ENCODE measurements at regions not wholly inside any gene's neighbourhood (a gene's known extent, or its start where the extent isn't known, plus 50 kb on each side); places are given as distances from the start of the nearest gene placed in this dataset.
A peak's percentile ranks its signal among the peaks of the same experiment; 100 is the strongest.
"Not testable (repeated sequence)": the region's sequence is repeated elsewhere in the genome, so short reads cannot be mapped to it uniquely, and the experiment has no call there.

GRCh38 chr17:47066841-47067682 is 88.0 kb upstream of the RPRML start:
- Mint-ChIP-seq H3K27ac (ENCODE audit: unreplicated experiment) (peak overlapping the region; percentile 92), H3K4me3 (ENCODE audit: unreplicated experiment) (peak overlapping the region; percentile 91), H3K9me3 (ENCODE audit: unreplicated experiment) (peaks cover 4% of the 10 kb centered on the region), H3K4me1 (ENCODE audit: unreplicated experiment) (peaks cover 18% of the 10 kb centered on the region), H3K27me3 (ENCODE audit: unreplicated experiment) (no peaks in the 10 kb centered on the region), H3K36me3 (ENCODE audit: unreplicated experiment) (peaks cover 4% of the 10 kb centered on the region)
- peak; percentile 87 for DNase-seq (ENCODE audit: extremely low spot score, unreplicated experiment)
- TF ChIP-seq CTCF (IDR thresholded peaks at IDR 0.05): peak; percentile 20

GRCh38 chr17:47066095-47066494 is 87.0 kb upstream of the RPRML start:
- peaks cover 16% of the 10 kb centered on the region for H3K4me1 Mint-ChIP-seq (ENCODE audit: unreplicated experiment)
- no peak for DNase-seq (ENCODE audit: extremely low spot score, unreplicated experiment)
- H3K36me3 Mint-ChIP-seq (ENCODE audit: unreplicated experiment): peaks cover 4% of the 10 kb centered on the region
- TF ChIP-seq CTCF (IDR thresholded peaks at IDR 0.05): no peak
- peak overlapping the region; percentile 92 for H3K27ac Mint-ChIP-seq (ENCODE audit: unreplicated experiment)
- peak overlapping the region; percentile 91 for H3K4me3 Mint-ChIP-seq (ENCODE audit: unreplicated experiment)
- H3K9me3 Mint-ChIP-seq (ENCODE audit: unreplicated experiment): peaks cover 4% of the 10 kb centered on the region
- H3K27me3 Mint-ChIP-seq (ENCODE audit: unreplicated experiment): no peaks in the 10 kb centered on the region

- Mint-ChIP-seq H3K9me3 (ENCODE audit: unreplicated experiment) (peaks cover 4% of the 10 kb centered on the region), H3K27me3 (ENCODE audit: unreplicated experiment) (no peaks in the 10 kb centered on the region), H3K36me3 (ENCODE audit: unreplicated experiment) (peaks cover 4% of the 10 kb centered on the region), H3K4me1 (ENCODE audit: unreplicated experiment) (peaks cover 16% of the 10 kb centered on the region), H3K4me3 (ENCODE audit: unreplicated experiment) (no peak overlapping the region), H3K27ac (ENCODE audit: unreplicated experiment) (no peak overlapping the region)
- DNase-seq (ENCODE audit: extremely low spot score, unreplicated experiment): no peak
- TF ChIP-seq CTCF (IDR thresholded peaks at IDR 0.05): no peak
Measured at GRCh38 chr17:47064684-47065083, 85.6 kb upstream of the RPRML start.

GRCh38 chr17:47063475-47063874 is 84.4 kb upstream of the RPRML start:
- H3K4me1 Mint-ChIP-seq (ENCODE audit: unreplicated experiment): peaks cover 16% of the 10 kb centered on the region
- no peak for DNase-seq (ENCODE audit: extremely low spot score, unreplicated experiment)
- no peak overlapping the region for H3K4me3 Mint-ChIP-seq (ENCODE audit: unreplicated experiment)
- H3K36me3 Mint-ChIP-seq (ENCODE audit: unreplicated experiment): peaks cover 4% of the 10 kb centered on the region
- no peak for TF ChIP-seq CTCF (IDR thresholded peaks at IDR 0.05)
- H3K9me3 Mint-ChIP-seq (ENCODE audit: unreplicated experiment): peaks cover 4% of the 10 kb centered on the region
- H3K27me3 Mint-ChIP-seq (ENCODE audit: unreplicated experiment): no peaks in the 10 kb centered on the region
- H3K27ac Mint-ChIP-seq (ENCODE audit: unreplicated experiment): no peak overlapping the region

- not testable (repeated sequence) for H3K27me3 Mint-ChIP-seq (ENCODE audit: unreplicated experiment); H3K4me3 Mint-ChIP-seq (ENCODE audit: unreplicated experiment); H3K36me3 Mint-ChIP-seq (ENCODE audit: unreplicated experiment); DNase-seq (ENCODE audit: extremely low spot score, unreplicated experiment); H3K27ac Mint-ChIP-seq (ENCODE audit: unreplicated experiment); H3K9me3 Mint-ChIP-seq (ENCODE audit: unreplicated experiment)
- peaks cover 16% of the 10 kb centered on the region for H3K4me1 Mint-ChIP-seq (ENCODE audit: unreplicated experiment)
Measured at GRCh38 chr17:47062851-47063250, 83.8 kb upstream of the RPRML start.

- H3K27me3 Mint-ChIP-seq (ENCODE audit: unreplicated experiment); H3K9me3 Mint-ChIP-seq (ENCODE audit: unreplicated experiment); DNase-seq (ENCODE audit: extremely low spot score, unreplicated experiment); H3K27ac Mint-ChIP-seq (ENCODE audit: unreplicated experiment); H3K4me3 Mint-ChIP-seq (ENCODE audit: unreplicated experiment); H3K4me1 Mint-ChIP-seq (ENCODE audit: unreplicated experiment): not testable (repeated sequence)
- peaks cover 13% of the 10 kb centered on the region for H3K36me3 Mint-ChIP-seq (ENCODE audit: unreplicated experiment)
Measured at GRCh38 chr17:47060005-47060404, 81.0 kb upstream of the RPRML start.
